Limb (tissue), 2 donors: ENCODE measurements at regions not wholly inside any gene's neighbourhood (a gene's known extent, or its start where the extent isn't known, plus 50 kb on each side); places are given as distances from the start of the nearest gene placed in this dataset.

Source experiments
- DNase-seq, 2 donors: peaks; one replicate each; pipeline ENCODE4 v3.0.0-alpha.2; 2016; ENCODE audit errors: extremely low spot score in 2 of 2

DNA sequence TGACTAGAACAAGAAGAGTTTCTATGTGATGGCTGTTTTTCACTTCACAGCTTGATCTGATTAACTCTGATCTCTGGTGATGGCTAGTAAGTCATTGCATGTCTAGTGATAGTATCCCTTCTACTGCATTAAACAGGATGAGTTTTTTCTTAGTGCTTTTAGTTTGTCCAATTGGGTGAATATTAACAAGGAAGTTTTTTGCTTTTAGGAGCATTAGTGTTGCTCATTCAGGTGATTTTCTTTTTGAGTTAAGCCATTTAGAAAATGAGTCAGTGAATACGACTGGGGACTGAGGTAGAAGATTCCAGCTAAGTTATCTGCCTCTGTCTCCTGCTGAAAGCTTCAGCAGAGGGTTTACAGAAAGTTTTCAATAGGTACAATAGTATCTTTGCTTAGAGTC is 306.7 kb downstream of the PIK3C3 start:
- no peak for DNase-seq

DNA sequence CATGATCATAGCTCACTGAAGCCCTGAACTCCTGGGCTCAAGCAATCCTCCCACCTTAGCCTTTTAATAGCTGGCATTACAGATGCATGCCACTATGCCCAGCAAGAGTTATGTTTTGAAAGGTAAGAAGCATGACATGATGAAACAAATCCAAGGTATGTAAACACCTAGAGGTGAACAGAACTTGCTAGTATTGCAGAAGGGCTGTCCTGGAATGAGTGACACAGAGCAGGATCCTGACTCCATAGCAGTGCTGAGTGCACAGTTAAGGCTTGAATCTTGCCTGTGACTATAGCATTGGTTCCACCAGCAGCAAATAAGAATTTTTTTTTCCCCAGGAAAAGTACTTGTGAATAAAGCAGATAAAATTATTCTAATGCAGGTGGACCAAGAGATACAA is 309.5 kb downstream of the PIK3C3 start:
- no peak for DNase-seq

DNA sequence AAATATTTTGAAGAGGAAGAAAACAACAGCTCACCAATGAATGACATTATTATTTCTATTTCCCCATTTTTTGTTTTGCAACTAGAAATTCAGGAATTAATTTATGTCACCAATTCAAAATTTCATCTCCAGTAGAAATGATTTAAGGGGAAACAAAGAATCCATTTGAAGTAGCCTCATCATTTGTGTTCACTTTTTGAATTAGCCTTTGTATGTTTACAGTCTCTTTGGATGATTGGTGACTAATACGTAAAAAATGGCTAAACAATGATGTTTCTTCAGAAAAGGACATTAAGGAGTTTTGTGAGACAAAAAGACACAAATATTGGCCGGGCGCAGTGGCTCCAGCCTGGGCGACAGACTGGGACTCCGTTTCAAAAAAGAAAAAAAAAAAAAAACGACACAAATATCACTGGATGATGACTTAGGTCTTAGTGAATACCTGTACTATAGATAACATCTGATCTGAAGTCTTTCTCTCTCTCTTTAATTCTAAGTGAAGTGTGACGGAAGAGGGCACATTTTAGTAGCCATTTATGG is 313.2 kb downstream of the PIK3C3 start:
- DNase-seq: no peak

DNA sequence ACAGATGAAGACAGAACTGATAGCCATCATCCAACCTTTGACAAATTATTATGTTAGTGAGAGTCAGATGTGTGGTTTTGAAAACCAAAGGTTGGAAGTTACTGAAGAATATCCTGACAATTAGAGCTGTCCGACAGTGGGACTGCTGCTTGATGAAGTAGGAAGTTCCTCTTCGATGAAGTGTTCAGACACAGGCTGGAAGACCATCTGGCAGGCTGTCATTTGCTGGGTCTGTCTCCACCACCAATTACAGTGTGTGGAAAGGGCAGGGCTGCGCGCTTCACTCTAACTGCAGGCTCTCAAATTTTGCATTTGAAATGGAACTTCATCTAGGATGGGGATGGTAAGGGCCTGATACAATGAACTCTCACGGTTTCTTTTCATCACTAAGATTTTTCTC is 313.8 kb downstream of the PIK3C3 start:
- DNase-seq: no peak

DNA sequence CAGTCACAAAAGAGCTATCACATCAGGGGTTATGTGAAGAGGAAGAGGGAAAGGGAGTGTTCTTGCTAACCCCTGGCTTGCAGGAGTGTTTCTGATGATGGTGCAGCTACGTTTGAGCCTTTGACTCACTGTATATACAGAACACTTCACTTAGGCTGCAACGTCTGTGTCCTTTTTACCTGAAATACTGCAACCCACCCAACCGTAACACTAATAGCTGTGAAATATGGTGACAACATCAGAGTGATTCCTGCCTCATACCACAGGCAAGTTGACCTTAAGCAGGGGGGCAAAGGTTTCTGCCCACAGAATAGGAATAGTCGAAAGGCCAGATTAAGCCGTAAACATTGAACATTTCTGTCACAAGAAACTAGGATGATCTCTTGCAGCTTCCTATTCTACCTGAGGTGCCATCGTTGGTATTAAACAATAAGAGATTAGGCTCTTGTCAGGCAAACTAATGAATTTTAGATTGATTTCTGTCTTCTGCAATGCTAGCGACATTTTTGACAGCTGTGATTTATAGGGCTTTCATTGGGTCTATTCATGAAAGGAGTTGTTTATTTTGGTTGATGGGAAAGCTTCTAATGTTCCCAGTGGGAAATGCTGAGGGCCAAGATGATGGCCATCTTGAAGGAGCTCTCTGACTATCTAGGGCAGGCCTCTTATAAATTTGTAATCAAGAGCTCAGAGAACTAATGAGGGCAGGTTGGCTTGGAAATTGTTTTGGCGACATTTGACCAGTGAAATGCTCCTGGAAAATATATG is 316.8 kb downstream of the PIK3C3 start:
- DNase-seq: no peak

DNA sequence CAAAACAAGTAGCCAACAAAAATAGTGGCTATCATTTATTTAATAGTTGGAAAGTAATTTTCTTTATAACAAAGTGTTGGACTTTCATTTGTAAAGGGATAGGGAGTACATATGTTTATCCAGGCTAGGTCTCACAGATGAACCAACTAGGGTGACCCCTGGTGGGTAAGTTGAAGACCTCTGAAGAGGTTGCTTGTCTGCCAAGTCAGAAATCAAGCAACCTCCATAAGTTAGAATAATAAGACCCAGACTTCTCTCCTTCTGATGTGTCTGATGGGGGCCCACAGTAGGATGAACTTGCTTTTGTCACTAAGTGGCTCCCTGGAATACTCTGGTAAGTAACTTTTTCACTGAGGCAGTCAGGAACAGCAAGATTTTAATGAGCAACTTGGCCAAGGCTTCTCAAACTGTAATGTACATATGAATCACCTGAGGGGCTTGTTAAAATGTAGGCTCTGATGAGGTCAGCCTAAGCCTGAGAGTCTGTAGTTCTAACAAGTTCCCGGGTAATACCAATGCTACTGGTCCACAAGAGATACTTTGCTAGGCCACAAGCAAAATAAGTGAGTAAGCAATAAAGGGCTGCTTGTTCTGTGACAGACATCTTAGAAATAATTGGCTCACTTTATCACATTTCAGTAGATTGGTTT is 319.6 kb downstream of the PIK3C3 start:
- no peak for DNase-seq

DNA sequence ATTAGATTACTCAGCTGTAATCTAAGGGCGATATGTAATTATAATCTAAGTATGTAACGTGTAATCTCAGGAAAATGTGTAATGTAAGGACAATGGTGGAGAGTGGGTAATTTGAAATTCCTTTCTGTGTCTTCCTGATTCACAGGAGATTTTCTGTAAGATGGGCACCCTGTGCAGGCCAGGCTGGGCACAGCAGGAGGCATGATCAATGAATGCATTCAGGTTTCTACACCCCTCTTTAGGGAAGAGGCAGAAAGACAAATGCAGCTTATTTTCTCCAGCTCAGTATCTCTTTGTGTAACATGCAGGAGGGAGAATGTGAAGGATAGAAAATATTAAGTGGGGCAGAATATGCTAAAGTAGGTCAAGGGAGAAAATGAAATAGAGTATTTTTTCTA is 320.1 kb downstream of the PIK3C3 start:
- no peak for DNase-seq

DNA sequence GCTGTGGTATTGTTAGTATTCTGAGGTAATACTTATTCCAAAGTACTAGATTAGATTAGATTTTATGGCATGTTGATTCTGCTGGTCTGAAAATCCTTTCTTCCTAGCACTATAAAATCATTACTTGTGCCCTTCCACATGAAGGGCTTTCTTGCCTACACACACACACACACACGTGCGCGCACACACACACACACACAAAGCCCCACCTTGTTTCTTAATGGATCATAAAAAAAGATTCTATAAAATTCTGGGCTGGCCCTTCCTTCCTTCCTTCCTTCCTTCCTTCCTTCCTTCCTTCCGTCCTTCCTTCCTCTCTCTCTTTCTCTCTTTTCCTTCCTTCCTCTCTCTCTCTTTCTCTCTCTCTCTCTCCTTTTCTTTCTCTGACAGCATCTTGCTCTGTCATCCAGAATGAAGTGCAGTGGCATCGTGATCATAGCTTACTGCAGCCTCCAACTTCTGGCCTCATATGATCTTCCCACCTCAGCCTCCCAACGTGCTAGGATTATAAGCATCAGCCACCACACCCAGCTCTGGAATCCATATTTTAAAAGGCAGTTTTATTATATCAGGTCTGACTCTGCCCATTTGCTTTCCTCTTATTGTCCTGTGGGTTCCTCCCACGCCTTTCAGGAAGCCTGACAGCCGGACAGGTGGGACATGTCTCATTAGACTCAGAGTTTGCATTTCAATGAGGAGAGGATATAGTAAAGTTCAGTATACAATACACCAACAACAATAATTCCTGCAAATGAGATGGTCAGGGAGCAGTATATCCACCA is 321.1 kb downstream of the PIK3C3 start:
- no peak for DNase-seq

DNA sequence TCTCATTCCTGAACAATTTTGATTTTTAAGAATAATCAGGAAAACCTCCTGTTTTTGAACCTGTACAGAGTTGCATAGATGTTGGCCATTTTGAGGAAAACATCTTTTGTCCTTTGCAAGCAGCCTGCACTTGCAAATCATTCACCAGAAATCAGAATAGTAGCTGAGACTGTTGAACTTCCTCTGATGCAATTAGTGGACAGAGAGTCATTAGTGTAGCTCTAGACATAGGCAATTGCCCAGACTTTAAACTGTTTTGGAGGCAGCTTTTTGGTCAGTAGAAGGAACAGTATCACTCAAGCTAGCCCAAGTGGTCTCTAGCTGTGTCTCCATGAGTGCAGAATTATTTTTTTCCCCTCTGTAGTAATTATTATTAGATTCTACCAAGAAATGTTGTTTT is 326.1 kb downstream of the PIK3C3 start:
- DNase-seq: no peak

DNA sequence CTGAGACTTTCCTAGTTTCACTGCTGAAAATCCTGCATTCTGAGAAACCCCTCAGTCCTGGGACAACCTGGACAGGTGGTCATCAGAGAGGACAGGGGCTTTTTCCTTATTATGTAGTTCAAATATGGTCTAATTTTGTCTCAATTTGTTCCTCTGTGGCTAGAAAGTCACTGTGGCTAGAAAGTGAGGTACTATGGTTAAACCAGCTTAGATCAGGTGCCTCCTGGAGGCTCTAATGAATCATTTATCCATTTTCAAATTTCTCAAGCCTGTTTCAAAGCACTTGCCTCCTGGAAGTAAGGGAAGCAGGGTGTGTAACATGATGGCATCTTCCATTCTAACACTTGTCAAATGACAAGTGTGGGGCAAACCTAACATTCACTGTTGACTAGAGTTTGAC is 326.8 kb downstream of the PIK3C3 start:
- DNase-seq: no peak

DNA sequence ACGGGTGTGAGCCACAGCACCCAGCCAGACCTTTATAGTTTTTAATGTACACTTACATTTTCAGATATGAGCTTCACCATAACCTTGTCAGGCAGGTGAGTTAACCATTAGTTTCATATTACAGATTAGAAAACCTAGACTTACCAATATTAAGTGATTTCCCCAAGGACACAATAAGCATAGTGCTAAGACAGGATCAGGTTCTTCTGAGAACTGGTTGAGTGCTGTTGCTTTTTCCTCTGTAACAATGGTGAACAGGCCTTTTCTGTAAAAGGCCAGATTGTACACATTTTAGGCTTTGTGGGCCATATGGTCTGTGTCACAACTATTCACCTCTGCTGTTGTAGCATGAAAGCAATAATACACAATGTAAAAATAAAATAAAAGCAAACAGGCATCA is 332.0 kb downstream of the PIK3C3 start:
- no peak for DNase-seq

DNA sequence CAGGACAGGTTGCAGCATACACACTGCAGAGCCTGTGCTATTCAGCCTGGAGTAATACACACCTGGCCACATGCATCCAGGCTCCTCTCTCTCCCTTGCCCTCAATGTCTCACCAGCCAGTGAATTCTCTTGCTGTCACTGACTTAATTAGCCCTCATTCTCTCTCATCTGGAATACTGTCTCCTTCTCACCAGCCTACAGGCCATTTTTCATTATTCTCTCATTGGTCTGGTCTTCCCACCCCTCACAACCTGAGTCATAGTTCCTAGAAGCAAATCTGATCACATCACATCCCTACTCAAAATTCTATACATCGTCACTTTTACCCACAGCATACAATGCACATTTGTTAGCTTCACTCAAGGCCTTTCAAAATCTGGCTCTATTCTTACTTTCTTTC is 333.1 kb downstream of the PIK3C3 start:
- no peak for DNase-seq

DNA sequence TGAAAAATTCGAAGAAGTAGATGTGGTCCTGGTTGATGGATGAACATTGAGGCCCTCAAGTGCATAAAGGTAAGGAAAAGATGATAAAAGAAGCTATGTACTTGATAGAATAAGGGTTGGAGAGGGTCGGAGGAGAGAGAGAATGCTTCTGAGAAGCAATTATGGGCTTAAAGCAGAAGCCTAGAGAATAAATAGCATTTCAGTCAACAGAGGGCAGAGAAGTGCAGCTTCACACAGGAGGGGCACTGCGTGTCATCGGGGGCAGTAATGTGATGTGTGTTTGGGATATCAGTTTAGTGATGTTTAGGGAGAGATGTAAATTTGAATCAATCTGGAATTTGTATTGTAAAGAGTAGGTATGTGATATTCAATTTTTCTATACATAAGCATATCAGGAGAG is 334.5 kb downstream of the PIK3C3 start:
- DNase-seq: no peak

DNA sequence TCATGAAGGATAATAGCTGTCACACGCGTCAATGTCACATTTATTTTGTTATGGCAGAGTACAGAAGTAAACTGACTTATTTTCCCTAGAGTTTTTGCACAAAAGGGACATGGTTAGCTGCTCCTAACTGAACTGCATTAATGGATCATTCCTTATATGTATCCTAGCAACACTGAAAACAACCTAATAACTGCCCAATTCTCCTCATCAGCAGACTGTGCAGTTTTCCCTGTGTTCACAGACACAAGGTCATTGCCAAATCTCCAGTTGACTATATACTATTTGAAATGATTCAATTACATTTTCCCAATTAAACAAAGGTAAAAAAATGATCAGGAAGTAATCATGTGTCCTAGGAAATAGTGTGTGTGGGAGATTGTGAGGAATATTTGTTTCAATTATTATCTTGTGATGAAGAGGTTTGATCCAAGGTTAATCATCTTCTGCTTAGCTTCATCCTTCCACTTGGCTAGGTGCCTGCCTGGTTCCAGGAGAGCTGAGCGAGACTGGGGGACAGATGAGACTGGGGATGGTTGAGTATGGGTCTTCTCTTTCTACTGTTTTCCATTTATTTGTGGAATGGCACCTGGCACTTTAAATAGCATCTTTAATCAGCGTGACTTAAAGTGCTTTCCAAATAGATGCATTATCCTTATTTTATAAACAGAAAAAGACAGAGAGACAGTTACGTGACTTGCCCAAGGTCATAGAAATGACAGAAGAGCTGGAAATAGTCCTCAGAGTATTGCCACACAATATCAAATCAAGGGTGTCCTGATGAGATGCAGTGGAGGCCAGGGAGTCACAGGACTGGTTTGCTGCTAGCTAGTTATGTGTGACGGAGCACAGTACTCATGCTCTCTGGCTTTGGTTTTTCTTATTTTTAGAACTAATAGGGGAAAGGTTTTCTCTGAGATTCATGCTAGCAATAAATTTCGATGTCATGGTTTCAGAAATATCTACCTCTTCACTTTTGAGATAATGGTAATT is 335.6 kb downstream of the PIK3C3 start:
- DNase-seq: no peak

DNA sequence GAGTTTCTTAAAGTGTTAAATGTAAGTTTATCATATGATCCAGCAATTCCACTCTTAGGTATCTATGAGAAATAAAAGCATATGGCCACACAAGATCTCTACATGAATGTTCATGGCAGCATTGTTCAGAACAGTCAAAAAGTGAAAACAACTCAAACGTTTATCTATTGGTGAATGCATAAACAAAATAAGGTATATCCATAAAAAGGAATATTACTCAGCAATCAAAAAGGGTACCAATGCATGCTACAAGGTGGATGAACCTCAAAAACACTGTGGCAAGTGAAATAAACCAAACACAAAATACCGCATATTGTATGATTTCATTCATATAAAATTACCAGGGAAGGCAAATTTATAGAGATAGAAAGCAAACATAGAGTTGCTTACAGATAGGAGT is 337.6 kb downstream of the PIK3C3 start:
- DNase-seq: no peak

DNA sequence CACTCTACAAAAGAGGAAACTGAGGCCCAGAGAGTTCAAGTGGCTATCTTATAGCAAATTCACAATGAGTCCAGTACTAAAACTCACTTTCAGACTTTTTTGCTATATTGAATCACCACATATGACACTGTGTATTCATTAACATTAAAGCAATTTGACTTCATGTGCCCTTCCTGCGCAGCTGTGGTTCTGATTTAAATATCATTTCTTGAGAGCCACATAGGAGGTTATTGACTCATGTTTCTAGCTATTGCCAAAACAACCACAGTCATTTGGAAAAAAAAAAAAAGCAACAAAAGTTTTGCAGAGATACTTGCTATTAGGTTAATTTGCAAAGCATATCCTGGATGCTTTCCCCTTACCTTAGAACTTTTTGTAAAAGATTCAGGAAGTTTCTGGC is 341.2 kb downstream of the PIK3C3 start:
- DNase-seq: no peak

DNA sequence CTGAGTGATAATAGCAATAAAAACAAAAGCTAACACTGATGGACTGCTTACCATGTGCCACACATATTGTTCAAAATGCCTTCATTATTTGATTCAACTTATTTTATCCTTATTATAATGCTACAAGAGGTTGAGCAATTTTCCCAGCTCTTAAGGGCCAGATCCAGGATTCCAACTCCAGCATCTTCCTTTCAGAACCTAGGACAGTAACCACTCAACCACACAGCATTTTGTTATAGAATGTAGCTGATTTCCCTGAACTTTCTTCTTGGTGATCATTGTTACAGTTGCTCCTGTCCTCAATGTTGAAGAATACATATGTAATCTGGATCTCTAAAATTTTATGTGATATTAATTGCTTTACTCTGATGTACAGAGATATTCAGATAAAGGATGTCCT is 341.7 kb downstream of the PIK3C3 start:
- DNase-seq: no peak

DNA sequence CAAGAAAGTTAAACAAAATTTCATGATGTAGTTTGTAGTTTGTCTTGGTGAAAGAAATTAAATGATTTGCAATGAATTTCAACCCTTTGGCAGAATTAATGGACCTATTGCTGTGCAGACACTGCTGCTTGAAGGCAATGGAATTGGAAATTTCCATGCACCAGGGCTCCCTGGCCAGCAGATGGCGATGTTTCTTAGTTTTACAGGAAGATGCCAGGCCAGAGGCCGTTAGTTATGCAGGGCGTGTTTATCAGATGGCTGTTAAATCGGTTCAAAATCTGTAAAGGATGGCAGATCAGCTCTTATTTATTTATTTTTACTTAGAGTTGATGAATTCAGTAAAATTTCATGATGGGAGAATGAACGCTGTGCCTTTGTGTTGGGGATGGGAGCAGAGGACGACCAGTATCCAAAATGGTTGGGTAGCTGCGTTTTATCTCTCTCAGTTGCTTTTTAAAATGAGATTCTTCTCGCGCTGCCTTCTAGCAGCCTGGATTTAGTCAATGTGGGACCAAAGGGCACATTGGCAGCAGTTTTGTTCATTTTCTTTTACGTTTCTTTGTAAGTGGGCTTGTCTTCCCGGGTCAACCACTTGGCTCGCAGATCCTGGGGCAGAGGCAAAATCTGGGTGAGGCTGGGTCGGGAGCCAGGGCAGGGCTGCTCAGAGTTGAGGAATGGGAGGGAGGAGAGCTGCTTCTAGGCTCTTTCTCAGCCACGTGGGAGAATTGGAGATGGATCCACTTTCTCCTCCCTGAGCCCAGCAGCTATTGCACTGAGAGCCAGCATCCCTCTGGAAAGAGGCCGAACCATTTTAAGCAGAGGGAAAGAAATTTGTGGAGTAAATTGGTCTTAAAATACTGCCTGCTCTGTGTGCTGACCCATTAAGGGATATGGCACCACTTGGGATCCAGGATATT is 344.0 kb downstream of the PIK3C3 start:
- peak; percentile 81 to 86 for DNase-seq

DNA sequence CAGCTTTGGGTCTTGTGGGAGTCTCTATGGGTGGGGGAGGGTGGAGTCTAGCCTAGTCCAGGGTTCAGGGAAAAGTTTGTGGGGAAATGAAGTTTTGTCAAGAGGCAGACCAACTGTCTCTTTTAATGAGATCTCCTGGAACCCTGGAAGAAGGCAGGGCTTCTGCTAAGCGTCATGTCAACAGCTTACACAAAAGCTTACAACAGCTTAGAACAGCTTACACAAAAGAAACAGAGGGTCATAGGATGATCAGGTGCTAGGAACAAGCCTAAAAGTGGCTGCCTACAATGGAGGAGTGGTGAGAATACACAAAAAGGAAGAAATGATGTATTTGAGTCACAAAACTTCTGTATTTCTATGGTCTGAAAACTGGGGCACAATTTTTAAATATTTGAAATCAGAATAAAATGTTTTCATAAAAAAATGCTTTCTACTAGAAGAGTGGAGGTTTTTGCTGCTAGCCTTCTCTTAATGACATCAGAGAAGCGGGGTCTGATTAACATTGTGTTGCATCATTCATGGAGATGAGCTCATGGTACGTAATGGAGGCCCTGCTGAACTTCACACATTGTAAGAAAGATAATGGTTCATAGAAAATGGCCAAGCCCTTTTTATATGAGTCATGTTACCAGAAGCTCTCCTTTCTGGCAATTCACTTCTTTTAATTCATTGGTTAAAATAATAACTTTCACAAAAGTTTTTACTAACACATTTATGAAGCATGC is 351.0 kb downstream of the PIK3C3 start:
- no peak for DNase-seq
